Thymus (tissue), 11 donors: ENCODE measurements at regions not wholly inside any gene's neighbourhood (a gene's known extent, or its start where the extent isn't known, plus 50 kb on each side); places are given as distances from the start of the nearest gene placed in this dataset.
A peak's percentile ranks its signal among the peaks of the same experiment; 100 is the strongest.

Experiments used
- DNase-seq, 9 donors: peaks; one replicate each; pipeline ENCODE4 v3.0.0-alpha.2; 2013; ENCODE audit warnings: low spot score in 9 of 9, low read depth in 6 of 9, missing footprints in 1 of 9
- H3K27ac ChIP-seq, 2 donors: one replicate each; pipeline ENCODE4 v1.5.1; 2013; ENCODE audit warnings: control low read depth in 1 of 2, low read depth in 1 of 2, low read length in 1 of 2, mild to moderate bottlenecking in 1 of 2, moderate library complexity in 1 of 2
- H3K27me3 ChIP-seq, 2 donors: one replicate each; pipeline ENCODE4 v1.5.1; 2013; ENCODE audit warnings: low read length in 1 of 2; ENCODE audit not compliant: control insufficient read depth in 2 of 2, insufficient read depth in 1 of 2
- H3K36me3 ChIP-seq, 2 donors: one replicate each; pipeline ENCODE4 v1.5.1; 2013; ENCODE audit warnings: low read length in 1 of 2, mild to moderate bottlenecking in 1 of 2, moderate library complexity in 1 of 2; ENCODE audit not compliant: control insufficient read depth in 2 of 2, insufficient read depth in 2 of 2
- H3K4me1 ChIP-seq, 2 donors: one replicate each; pipeline ENCODE4 v1.5.1; 2013; ENCODE audit warnings: low read length in 2 of 2; ENCODE audit not compliant: control insufficient read depth in 2 of 2, insufficient read depth in 2 of 2
- H3K4me3 ChIP-seq, 2 donors: one replicate each; pipeline ENCODE4 v1.5.1; 2013; ENCODE audit warnings: low read length in 2 of 2, control low read depth in 1 of 2, mild to moderate bottlenecking in 1 of 2
- H3K9me3 ChIP-seq, 2 donors: one replicate each; pipeline ENCODE4 v1.5.1; 2013; ENCODE audit warnings: low read length in 1 of 2, mild to moderate bottlenecking in 1 of 2; ENCODE audit not compliant: control insufficient read depth in 2 of 2, insufficient read depth in 1 of 2
- WGBS: extraction: QIAGEN DNeasy Blood & Tissue Kit; methylation state at CpG from one replicate; pipeline ENCODE4 v1.1.7; 2013; 5-methylcytosine and 5-hydroxymethylcytosine counted together
- donor health status: healthy.

DNA sequence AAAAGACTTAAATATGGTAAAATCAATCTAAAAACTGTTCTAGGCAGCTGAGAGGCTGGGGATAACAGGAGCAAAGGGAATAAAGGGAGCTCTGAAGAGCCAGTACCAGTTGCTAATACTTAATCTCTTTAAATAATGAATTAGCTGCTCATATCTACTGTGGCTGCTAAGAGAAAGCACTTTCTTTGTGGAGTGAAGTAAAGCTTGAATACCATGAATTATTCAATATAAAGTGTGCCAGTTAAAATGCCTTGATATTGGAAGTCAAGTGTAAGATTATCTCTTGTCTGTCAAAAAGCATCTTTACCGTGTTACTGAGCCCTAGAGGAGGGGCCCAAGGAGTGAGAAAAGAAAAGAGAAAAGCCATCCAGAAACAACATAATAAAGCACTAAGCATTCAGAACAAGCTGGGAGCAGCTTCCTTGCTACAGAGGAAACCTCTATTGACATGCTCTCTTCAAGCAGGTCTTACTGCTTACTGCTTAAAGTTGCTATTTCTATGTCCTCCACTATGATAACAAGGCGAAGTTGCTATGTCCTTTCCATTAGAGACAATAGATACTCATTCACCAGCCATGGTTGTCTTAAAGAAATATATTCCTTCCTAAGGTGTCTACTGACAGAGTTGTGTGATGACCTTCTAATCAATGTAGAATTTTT is 297.4 kb downstream of the CETN3 start:
- WGBS, result 92% methylated on average over 2 of the region's 2 CpGs
- H3K27me3 ChIP-seq, result no peaks in the 10 kb centered on the region
- no peak for DNase-seq
- H3K4me3 ChIP-seq, result no peak overlapping the region
- no peak overlapping the region for H3K27ac ChIP-seq
- H3K36me3 ChIP-seq, result no peaks in the 10 kb centered on the region
- no peaks in the 10 kb centered on the region for H3K9me3 ChIP-seq
- H3K4me1 ChIP-seq, result no peaks in the 10 kb centered on the region

DNA sequence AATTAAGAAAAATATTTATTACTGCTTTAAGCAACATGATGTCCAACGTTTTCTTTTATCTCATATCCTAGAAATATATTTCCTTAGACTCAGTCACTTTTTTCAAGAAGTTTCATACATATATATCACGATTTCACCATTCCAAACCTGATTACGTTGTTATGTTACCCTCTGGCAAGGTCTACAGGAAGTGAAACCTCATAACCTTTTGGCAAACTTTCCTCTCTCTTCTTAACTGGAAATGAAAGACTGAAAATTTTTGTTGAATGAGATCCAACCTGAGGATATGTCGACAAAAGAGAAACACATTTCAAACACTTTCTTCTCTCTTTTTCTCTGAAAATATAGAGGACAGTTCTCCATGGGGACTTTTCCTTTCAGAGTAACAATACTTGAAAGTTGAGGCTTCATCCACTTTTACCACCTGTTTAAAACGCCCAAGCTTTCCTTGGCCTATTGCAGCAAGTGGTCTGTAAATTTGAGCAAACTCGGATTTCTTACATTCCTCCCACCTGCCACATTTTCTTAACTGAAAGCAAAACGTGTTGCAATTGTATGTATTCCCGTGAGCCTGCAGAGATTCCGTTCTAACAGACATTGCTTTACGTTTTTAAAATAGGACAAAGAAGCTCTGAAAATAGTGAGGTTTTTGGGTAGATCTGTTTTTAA is 298.1 kb downstream of the CETN3 start:
- WGBS, result 84% methylated on average over 10 of the region's 10 CpGs
- no peak overlapping the region for H3K4me3 ChIP-seq
- DNase-seq, result no peak
- H3K27ac ChIP-seq, result no peak overlapping the region
- H3K27me3 ChIP-seq, result no peaks in the 10 kb centered on the region
- no peaks in the 10 kb centered on the region for H3K9me3 ChIP-seq
- no peaks in the 10 kb centered on the region for H3K4me1 ChIP-seq
- no peaks in the 10 kb centered on the region for H3K36me3 ChIP-seq

DNA sequence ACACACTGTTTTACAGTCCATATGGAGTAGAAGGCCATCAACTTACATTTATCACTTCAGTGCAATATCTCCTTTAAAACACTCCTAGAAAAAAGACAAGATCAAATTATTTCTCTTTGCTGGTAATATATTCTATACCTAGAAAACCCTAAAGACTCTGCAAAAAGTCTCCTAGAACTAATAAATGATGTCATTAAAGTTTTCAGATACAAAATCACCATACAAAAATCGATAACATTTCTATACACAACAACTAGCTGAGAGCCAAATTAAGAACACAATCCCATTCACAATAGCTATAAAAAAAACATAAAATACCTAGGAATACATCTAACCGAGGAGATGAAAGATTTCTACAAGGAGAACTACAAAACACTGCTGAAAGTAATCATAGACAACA is 300.3 kb downstream of the CETN3 start:
- Histone ChIP-seq H3K4me1 (no peaks in the 10 kb centered on the region), H3K27me3 (no peaks in the 10 kb centered on the region), H3K9me3 (no peaks in the 10 kb centered on the region), H3K27ac (no peak overlapping the region), H3K36me3 (no peaks in the 10 kb centered on the region), H3K4me3 (no peak overlapping the region)
- WGBS, result 48% methylated on average over 2 of the region's 2 CpGs
- DNase-seq, result no peak

DNA sequence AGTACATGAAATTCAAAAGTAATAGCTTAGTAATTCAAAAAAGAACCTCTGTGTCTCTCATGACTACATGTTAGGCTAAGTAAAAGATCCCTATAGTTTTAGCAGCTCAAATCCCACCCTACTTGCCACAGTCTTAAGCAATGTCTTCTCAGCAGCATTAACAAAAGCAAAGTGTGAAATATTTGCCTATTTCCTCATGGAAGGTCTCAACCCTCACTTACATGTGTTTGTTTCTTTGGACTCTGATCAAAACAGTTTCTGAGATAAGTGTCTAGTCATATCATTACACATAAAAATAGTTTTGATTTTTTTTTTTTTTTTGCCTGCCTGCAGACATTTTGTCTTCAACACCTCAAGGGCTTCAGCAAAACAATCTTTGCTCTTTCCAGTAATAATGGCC is 310.5 kb downstream of the CETN3 start:
- DNase-seq, result no peak
- Histone ChIP-seq H3K36me3 (no peaks in the 10 kb centered on the region), H3K27me3 (no peaks in the 10 kb centered on the region), H3K4me1 (no peaks in the 10 kb centered on the region), H3K4me3 (no peak overlapping the region), H3K27ac (no peak overlapping the region), H3K9me3 (no peaks in the 10 kb centered on the region)

DNA sequence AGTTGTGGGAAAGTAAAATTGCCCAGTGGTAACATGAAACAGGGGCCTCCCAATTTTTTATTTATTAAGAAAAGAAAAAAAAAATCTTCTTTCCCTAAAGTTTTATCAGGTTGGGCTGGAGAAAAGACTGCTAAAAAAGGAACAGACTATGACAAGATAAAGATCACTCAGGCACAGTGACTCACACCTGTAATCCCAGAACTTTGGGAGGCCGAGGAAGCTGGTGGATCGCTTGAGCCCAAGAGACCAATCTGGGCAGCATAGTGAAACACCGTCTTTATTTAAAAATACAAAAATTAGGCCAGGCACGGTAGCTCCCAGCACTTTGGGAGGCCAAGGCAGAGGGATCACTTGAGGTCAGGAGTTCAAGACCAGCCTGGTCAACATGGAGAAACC is 312.5 kb downstream of the CETN3 start:
- H3K4me3 ChIP-seq, result no peak overlapping the region
- WGBS, result 99% methylated on average over 4 of the region's 4 CpGs
- no peak for DNase-seq

GRCh38 chr5:90096415-90097081 is 313.0 kb downstream of the CETN3 start:
- Histone ChIP-seq H3K27me3 (no peaks in the 10 kb centered on the region), H3K9me3 (no peaks in the 10 kb centered on the region), H3K36me3 (no peaks in the 10 kb centered on the region), H3K4me1 (no peaks in the 10 kb centered on the region), H3K27ac (no peak overlapping the region), H3K4me3 (no peak overlapping the region)
- DNase-seq, result no peak
- 93% methylated on average over 6 of the region's 6 CpGs for WGBS

More for the DNA sequence above, 312.5 kb downstream of the CETN3 start:
- H3K4me1 ChIP-seq, result no peaks in the 10 kb centered on the region
- H3K9me3 ChIP-seq, result no peaks in the 10 kb centered on the region
- no peak overlapping the region for H3K27ac ChIP-seq
- H3K27me3 ChIP-seq, result no peaks in the 10 kb centered on the region
- H3K36me3 ChIP-seq, result no peaks in the 10 kb centered on the region

DNA sequence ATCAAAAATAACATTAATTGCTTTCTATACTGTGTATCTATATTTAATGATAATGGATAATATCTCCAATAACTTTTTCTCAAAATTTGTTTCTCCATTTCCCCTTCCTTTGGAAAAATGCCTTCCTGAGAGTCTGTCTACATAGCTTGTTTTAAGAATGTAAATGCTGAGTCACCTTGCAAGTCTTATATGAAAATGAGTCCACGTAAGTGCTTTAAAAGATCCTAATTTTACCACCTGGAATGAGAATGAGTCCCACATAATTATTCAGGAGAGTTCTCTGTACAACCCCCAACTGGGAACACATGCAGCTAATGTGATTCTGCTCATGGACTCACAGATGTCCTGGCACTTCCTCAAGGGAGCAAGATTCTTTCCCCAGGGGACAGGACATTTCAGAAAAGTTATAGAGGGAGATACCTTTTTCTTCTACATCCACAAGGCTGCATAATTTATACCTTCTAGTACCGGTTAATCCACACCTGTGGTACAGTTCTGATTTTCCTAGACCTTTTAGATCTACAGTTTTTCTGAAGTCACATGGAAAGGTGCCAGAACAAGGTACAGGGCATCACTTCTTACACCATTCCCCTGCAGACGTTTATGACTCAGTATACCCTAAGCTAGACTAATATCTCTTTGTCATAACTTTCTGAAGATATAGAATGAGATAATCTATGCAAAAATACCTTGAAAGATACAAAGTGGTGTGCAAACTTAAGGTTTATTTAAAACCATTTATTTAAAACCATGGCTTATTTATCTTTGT is 314.1 kb downstream of the CETN3 start:
- Histone ChIP-seq H3K4me1 (no peaks in the 10 kb centered on the region), H3K36me3 (no peaks in the 10 kb centered on the region), H3K9me3 (no peaks in the 10 kb centered on the region), H3K4me3 (no peak overlapping the region), H3K27ac (no peak overlapping the region), H3K27me3 (no peaks in the 10 kb centered on the region)
- DNase-seq, result no peak
- WGBS, result 94% methylated on average over 3 of the region's 3 CpGs

DNA sequence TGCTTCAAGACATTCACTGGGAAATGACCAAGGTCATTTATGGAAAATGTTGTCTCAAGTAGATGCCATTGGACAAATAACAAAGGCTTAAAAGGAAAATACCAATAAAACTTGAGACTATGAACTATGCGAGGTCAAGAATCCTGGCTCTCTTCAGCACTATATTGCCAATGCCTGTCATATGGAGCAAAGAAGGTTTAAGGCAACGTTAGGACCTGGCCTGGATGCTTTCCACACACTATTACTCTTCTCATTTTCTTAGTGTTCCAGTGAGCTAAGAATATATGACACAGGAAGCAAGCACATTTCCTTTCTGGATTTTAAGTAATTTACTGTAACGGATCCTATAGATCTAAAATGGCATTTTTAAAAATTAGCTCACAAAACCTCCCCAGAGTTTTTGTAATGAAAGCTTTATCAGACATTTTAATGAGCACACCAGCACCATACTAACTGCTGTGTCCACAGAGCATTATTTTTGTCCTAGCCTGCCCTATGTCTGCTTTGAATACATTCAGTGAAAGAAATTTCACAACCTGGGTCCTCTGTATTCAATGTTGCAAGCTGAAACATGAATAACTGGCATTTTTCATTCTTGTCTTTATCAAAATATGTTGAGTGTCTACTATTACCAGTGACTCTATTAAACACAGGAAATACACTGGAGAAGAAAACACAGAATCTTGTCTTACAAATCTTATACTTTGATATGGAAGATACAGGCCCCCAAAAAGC is 315.6 kb downstream of the CETN3 start:
- peak in 1 of 9 donors; percentile 3 for DNase-seq
- no peaks in the 10 kb centered on the region for H3K27me3 ChIP-seq
- no peaks in the 10 kb centered on the region for H3K9me3 ChIP-seq
- H3K27ac ChIP-seq, result no peak overlapping the region
- H3K4me1 ChIP-seq, result no peaks in the 10 kb centered on the region
- H3K36me3 ChIP-seq, result no peaks in the 10 kb centered on the region
- no peak overlapping the region for H3K4me3 ChIP-seq
- WGBS, result 12% methylated on average over 3 of the region's 3 CpGs
